ENCODE measurements at regions not wholly inside any gene's neighbourhood (a gene's known extent, or its start where the extent isn't known, plus 50 kb on each side); places are given as distances from the start of the nearest gene placed in this dataset.

GRCh38 chr2:205937211-205937610, 148.8 kb downstream of the INO80D start:
- no peak for DNase-seq (ENCODE audit: low spot score)

DNA sequence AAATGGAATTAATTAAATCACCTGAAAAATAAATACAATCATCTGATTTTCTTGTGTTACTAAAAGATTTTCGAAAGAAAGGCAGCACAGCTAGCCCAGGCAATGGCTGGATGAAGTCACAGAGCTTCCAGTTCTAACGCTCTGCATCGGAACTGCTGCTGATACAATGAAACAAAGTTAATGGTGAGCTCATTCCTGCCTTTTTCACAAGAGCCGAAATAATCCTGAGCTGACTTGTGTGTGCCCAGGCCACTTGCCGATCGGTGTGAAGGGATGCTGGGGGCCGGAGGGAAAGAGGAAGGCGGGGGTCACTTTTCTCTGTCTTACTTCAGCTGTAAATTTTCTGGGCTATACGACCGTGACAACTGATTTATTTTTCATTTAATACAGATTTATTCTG, 149.5 kb downstream of the INO80D start:
- peak; percentile 42 for DNase-seq (ENCODE audit: low spot score)

DNA sequence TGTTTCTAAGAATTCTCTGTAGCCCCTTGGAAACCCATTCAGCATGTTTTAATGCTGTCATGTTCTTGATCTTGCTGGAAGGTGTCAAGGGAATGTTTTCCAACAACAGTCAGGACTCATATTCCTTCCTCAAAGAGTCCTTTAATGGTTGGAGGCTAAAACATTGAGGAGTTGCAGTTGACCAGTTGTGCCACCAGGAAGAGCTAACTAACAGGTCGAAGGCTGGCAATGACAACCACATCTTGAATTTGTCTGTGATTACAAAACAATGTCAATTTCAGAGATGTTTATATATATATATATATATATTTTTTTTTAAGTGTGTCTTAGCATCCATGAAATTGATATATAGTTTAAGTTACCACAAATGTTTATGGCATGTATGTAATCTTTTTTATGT, 151.5 kb downstream of the INO80D start:
- peak; percentile 37 for DNase-seq (ENCODE audit: low spot score)

DNA sequence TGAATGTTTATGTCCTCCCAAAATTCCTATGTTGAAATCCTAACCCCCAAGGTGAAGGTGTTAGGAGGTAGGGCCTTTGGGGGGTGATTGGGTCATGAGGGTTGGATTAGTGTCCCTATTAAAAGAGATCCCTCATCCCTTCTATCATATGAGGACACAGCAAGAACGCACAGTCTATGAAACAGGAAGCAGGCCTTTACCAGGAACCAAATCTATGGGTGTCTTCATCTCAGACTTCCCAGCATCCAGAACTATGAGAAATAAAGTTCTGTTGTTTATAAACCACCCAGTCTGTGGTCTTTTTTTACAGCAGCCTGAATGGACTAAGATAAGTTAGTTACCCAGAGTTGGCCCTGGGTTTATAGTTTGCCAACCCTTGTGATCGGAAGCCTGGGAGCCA, 153.1 kb downstream of the INO80D start:
- DNase-seq (ENCODE audit: low spot score) = no peak

DNA sequence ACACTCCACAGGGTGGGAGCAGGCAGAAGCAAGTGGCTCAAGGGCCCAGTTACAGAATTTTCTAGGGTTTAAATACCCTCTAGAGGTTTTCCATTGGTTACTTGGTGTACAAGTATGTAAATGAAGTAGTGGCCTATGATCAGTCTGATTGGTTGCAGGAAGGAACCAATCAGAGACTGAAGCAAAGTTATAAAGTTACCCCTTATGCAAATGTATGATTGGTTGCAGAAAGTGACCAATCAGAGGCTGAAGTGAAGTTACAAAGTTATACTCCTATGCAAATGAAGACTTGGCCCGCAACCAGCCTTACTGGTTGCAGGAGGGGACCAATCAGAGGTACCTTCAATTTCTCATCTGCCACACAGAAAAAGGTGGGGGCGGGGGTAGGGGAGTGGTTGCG, 154.6 kb downstream of the INO80D start:
- DNase-seq (ENCODE audit: low spot score) = no peak

DNA sequence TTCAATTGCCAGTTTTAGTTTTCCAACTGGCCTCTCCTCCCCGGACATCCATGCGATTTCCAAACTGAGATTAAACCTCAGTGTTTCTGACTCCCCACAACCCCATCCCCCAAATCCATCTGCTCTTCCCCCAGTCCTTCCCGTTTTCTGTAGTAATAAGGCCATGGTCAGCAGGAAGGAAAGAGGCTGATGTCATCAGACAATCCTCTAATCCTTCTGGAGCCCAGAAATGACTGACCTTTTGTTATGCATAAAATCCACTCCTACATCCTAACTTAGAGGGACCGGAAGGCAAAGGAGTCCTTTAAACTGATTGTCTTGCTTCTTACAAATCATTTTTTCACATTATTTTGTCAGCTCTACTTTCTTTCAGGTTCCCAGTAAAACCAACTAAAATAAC, 155.8 kb downstream of the INO80D start:
- DNase-seq (ENCODE audit: low spot score) = peak; percentile 27

DNA sequence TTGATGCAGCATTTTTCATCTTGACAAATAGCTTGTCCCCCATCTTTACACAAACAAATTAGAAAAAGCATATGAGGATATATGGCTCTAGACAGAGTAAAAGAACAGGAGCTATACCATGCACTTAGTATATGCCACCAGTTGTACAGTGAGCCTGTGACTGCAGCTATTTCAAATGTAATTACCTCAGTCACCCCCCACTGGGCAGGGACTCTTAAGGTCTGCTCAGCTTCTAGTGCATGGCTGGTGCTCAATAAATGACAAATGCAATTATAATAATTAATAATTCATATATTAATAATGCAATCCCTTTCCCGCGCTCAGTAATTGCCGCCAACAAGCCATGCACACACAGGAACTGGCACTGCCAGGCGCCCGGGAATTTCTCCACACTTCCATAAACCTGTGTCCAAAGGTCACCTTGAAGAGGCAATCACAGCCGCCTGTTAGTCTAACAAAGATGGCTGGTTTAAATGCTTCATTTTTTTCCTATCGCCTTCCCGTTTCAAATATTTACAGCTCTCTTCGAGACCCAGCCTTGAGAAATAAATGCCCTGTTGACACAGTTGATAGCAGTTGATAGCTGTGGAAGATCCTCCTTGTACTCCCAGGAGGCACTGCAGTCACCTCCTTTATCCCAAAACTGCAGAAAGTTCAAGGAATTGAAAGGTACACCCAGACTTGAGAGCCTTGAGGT, 156.6 kb downstream of the INO80D start:
- DNase-seq (ENCODE audit: low spot score) = no peak

DNA sequence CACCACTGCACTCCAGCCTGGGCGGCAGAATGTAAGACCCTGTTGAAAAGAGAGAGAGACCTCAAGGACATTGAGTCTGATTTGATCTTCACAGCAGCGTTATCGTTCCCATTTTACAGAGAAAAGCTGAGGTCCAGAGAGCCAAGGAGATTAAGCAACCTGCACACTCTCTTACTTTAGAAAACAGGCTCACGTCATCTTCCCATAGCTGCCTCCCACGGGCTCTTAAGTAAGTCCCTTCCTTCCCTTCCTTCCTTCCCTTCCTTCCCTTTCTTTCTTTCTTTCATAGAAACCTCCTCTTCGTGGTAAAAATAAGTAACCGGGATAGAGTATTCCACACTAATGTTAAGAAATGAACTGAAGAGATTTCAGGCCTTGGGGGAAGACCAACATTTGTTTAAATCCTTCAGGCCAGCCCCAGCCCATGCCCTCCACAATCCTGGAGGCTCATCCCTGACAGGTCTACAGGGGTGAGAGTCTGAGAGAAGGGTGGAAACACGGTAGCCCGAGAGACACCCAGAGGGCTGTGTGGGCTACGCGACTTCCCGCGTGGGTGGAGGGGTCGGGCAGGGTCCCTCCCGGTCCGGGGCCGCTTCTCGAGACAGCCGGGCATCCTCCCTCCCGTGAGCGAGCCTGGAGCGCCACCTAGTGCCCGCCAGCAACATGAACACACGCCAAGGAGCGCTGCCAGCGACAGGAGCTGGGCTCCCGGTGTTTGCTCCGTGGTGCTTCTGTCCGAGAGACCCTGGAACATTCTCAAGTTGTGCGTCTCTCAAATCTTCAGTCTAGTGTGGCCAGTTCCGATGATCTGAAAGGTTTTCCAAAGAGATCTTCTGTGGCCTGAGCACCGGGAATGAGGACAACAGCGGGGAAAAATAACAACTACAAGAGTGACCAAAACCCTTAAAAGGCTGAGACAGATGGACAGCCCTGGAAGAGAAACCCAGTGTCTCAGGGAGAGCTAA, 160.3 kb downstream of the INO80D start:
- peak; percentile 79 for DNase-seq (ENCODE audit: low spot score)

GRCh38 chr2:205924676-205925075, 161.3 kb downstream of the INO80D start:
- no peak for DNase-seq (ENCODE audit: low spot score)

DNA sequence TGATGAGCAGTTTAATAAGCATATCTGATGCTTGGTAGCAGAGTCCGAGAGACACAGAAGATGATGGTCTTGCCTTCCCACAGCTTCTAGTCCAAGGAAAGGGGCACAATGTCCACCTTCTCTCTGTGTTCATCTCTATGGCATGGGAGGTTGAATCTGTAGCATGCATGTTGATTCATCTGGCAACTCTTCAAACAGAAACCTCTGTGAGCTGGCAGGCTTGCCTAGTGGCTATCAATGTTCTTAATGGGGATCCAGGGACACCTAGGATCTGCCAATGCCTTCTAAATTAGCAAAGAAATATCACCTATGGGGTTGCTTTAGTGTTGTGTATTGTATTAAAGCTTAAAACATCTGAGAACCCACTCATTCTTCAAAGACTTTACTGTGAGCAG, 170.8 kb downstream of the INO80D start:
- DNase-seq (ENCODE audit: low spot score) = no peak

GRCh38 chr2:205914213-205915129, 171.5 kb downstream of the INO80D start:
- DNase-seq (ENCODE audit: low spot score) = no peak

GRCh38 chr2:205913668-205914067, 172.3 kb downstream of the INO80D start:
- no peak for DNase-seq (ENCODE audit: low spot score)

DNA sequence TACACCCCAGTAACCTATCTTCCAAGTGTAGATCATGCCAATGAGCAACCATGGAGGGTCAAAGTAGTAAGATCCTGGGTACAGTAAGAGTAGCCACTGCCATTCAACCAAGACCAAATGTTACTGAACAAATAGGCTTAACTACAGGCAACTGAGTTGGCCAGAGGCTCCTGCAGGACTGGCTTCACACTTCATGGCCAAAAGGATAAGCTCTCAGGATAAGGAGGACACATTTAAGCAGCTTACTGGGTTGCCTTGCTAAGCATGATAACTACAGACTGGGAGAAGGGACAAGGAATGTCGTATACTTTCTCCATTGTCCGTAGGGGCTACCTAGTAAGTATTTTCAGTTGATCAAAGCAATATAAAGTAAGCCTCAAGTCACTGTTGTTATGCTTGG, 174.7 kb downstream of the INO80D start:
- DNase-seq (ENCODE audit: low spot score) = no peak

- no peak for DNase-seq (ENCODE audit: low spot score)
Measured at GRCh38 chr2:205909184-205909572, 176.8 kb downstream of the INO80D start.

GRCh38 chr2:205908212-205909183, 177.5 kb downstream of the INO80D start:
- no peak for DNase-seq (ENCODE audit: low spot score)

GRCh38 chr2:205906419-205906818, 179.6 kb downstream of the INO80D start:
- DNase-seq (ENCODE audit: low spot score) = no peak

GRCh38 chr2:205905576-205905975, 180.4 kb downstream of the INO80D start:
- DNase-seq (ENCODE audit: low spot score) = no peak

DNA sequence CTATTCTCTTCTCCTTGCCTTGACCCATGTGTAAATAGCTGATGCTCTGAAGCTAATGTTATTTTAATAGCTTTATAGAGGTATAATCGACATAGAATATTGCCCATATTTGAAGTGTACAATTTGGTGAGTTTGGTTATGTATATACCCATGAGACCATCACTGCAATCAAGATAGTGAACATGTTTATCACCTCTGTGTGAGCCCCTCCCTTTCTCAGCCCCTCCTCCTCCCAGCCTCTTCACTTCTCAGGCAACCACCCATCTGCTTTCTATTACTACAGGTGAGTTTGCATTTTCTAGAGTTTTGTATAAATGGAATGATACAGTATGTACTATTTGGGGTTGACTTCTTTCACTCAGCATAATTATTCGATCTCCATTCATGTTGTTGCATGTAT, 181.1 kb downstream of the INO80D start:
- no peak for DNase-seq (ENCODE audit: low spot score)

GRCh38 chr2:205903549-205904129, 182.3 kb downstream of the INO80D start:
- no peak for DNase-seq (ENCODE audit: low spot score)

DNA sequence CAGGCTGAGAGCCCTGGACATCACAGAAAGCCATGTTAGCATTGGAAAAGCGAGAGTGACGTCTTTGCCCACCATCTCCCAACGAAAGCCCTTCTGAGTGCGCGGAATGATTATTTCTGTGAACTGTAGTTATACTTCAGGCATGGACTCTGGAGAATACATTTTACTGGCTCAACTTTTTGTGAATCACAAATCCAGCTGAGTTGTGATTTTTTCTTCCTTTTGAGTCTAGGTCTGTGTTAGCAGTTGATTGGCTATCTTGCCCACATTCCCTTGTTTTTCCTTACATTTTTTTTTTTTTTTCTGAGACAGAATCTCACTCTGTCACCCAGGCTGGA, 183.1 kb downstream of the INO80D start:
- DNase-seq (ENCODE audit: low spot score) = no peak
